Gastroesophageal sphincter (tissue), 4 donors: ENCODE measurements at regions not wholly inside any gene's neighbourhood (a gene's known extent, or its start where the extent isn't known, plus 50 kb on each side); places are given as distances from the start of the nearest gene placed in this dataset.

ENCODE experiments used
- ATAC-seq: fragments of 150-250 bp; one replicate; pipeline ENCODE4 v1.9.1; 2016; ENCODE audit warnings: mild to moderate bottlenecking, moderate library complexity
- H3K27ac ChIP-seq, 4 donors: fragments of 200-600 bp; sonication (generic) in 3 of 4; 1 replicate in 3 of 4; 2 replicates in 1 of 4; pipeline ENCODE4 v1.5.1; 2016 to 2019
- H3K27me3 ChIP-seq: fragments of 200-600 bp; sonication (generic); one replicate; pipeline ENCODE4 v1.5.1; 2019
- H3K36me3 ChIP-seq, 2 donors: fragments of 200-600 bp; sonication (generic); one replicate each; pipeline ENCODE4 v1.5.1; 2019; ENCODE audit warnings: control low read depth in 1 of 2
- H3K4me1 ChIP-seq, 3 donors: fragments of 200-600 bp; sonication (generic); 1 replicate in 2 of 3; 2 replicates in 1 of 3; pipeline ENCODE4 v1.5.1; 2016 to 2019; ENCODE audit warnings: control low read depth in 2 of 3
- H3K4me3 ChIP-seq, 2 donors: fragments of 200-600 bp; sonication (generic); one replicate each; pipeline ENCODE4 v1.5.1; 2019; ENCODE audit warnings: mild to moderate bottlenecking in 1 of 2, moderate library complexity in 1 of 2
- H3K9me3 ChIP-seq, 3 donors: fragments of 200-600 bp; sonication (generic); one replicate each; pipeline ENCODE4 v1.5.1; 2017 to 2019; ENCODE audit warnings: control low read depth in 2 of 3
- EP300 ChIP-seq: sonication (generic); formaldehyde crosslinking; IDR thresholded peaks from one replicate; pipeline ENCODE4 v1.6.1; 2017; ENCODE audit warnings: antibody characterized with exemption, mild to moderate bottlenecking
- POLR2A ChIP-seq, 2 donors: fragments of 450-650 bp; IDR thresholded peaks; one replicate each; pipeline ENCODE4 v1.6.1; 2017; ENCODE audit warnings: antibody characterized with exemption in 2 of 2, mild to moderate bottlenecking in 2 of 2, moderate library complexity in 1 of 2
- POLR2AphosphoS5 ChIP-seq: sonication (generic); formaldehyde crosslinking; IDR thresholded peaks from one replicate; pipeline ENCODE4 v1.6.1; 2017; ENCODE audit warnings: antibody characterized with exemption
- WGBS, 2 donors: methylation state at CpG; one replicate each; pipeline ENCODE4 v1.1.5; 2018; ENCODE audit warnings: low coverage in 1 of 2; 5-methylcytosine and 5-hydroxymethylcytosine counted together
- TF ChIP-seq, protein P1 (sequence below), 4 experiments: fragments of 200-600 bp in 2 of 4; fragments of 450-650 bp in 2 of 4; sonication (generic) in 1 of 4; IDR thresholded peaks; one replicate each; pipeline ENCODE4 v1.5.1; 2017 to 2019; ENCODE audit warnings: antibody characterized with exemption in 4 of 4, mild to moderate bottlenecking in 2 of 4, moderate library complexity in 2 of 4

GRCh38 chr2:183671233-183671632 is 547.0 kb downstream of the NUP35 start:
- Histone ChIP-seq H3K36me3 (no peaks in the 10 kb centered on the region), H3K27me3 (no peaks in the 10 kb centered on the region), H3K4me3 (no peak overlapping the region), H3K27ac (no peak overlapping the region), H3K4me1 (peaks cover 0 to 3% (median under 1%) of the 10 kb centered on the region in 3 donors), H3K9me3 (no peaks in the 10 kb centered on the region)
- no peak for ATAC-seq
- 74 to 76% methylated on average over 2 of the region's 2 CpGs for WGBS, 2 donors
- TF ChIP-seq EP300 (no peak), POLR2A (IDR thresholded peaks at IDR 0.05) (no peak), POLR2AphosphoS5 (no peak)

DNA sequence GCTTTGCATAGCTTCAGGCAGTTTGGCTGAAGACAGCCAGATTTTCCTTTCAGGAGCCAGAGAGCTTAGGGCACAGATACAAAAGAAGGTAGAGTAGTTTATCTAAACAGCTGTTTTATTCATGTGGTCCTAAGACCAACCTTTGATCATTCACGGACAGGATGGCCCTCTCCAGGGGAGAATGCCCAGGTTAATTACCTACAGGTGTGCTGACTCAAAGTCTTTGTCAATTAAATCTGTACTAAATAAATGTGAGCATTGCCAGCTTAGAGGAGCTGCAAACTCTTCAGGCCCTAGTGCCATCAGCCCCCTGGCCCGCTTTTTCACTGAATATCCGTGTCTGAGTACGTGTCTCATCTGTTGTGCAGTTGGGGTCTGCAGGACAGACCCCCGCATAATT is 554.7 kb downstream of the NUP35 start:
- H3K9me3 ChIP-seq: peaks cover 0 to under 1% (median 0%) of the 10 kb centered on the region in 3 donors
- TF ChIP-seq EP300 (no peak), POLR2A (IDR thresholded peaks at IDR 0.05) (no peak), POLR2AphosphoS5 (no peak)
- TF ChIP-seq, protein P1, sequence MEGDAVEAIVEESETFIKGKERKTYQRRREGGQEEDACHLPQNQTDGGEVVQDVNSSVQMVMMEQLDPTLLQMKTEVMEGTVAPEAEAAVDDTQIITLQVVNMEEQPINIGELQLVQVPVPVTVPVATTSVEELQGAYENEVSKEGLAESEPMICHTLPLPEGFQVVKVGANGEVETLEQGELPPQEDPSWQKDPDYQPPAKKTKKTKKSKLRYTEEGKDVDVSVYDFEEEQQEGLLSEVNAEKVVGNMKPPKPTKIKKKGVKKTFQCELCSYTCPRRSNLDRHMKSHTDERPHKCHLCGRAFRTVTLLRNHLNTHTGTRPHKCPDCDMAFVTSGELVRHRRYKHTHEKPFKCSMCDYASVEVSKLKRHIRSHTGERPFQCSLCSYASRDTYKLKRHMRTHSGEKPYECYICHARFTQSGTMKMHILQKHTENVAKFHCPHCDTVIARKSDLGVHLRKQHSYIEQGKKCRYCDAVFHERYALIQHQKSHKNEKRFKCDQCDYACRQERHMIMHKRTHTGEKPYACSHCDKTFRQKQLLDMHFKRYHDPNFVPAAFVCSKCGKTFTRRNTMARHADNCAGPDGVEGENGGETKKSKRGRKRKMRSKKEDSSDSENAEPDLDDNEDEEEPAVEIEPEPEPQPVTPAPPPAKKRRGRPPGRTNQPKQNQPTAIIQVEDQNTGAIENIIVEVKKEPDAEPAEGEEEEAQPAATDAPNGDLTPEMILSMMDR (IDR thresholded peaks at IDR 0.05): no peak

DNA sequence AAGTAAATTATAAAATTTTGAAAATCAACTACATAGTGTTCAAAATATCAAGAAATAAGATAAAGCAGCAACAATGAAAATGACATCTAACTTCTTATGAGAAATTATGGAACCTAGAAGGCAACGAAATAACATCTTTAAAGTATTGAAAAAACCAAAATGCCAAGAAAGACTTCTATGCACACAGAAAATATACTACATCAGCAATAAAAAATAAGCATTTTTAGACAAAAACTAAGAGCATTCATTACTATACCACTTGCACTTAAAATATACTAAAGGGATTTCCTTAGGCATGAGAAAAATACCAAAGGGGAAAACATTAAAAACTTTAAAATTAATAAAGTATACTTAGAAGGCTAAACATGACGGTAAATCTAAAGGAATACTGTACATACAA is 556.3 kb downstream of the NUP35 start:
- Histone ChIP-seq H3K4me1 (no peaks in the 10 kb centered on the region), H3K9me3 (peaks cover 0 to 6% (median 0%) of the 10 kb centered on the region in 3 donors), H3K36me3 (no peaks in the 10 kb centered on the region), H3K27ac (no peak overlapping the region), H3K27me3 (no peaks in the 10 kb centered on the region), H3K4me3 (no peak overlapping the region)
- 63 to 73% methylated on average over 2 of the region's 2 CpGs for WGBS, 2 donors
- no peak for ATAC-seq
- TF ChIP-seq POLR2AphosphoS5: no peak
- no peak for TF ChIP-seq EP300
- TF ChIP-seq, protein P1 (IDR thresholded peaks at IDR 0.05): no peak
- no peak for TF ChIP-seq POLR2A (IDR thresholded peaks at IDR 0.05)

More for the DNA sequence above, 554.7 kb downstream of the NUP35 start:
- no peak for ATAC-seq
- Histone ChIP-seq H3K4me1 (no peaks in the 10 kb centered on the region), H3K4me3 (no peak overlapping the region), H3K27me3 (no peaks in the 10 kb centered on the region), H3K27ac (no peak overlapping the region), H3K36me3 (no peaks in the 10 kb centered on the region)
- WGBS, 2 donors: 85 to 91% methylated on average over 1 to 5 of the region's 5 CpGs

GRCh38 chr2:183684686-183685085 is 560.4 kb downstream of the NUP35 start:
- WGBS, 2 donors: 100% methylated on average over 2 of the region's 2 CpGs
- Histone ChIP-seq H3K27me3 (no peaks in the 10 kb centered on the region), H3K9me3 (peaks cover 0 to 6% (median 0%) of the 10 kb centered on the region in 3 donors), H3K36me3 (no peaks in the 10 kb centered on the region), H3K4me1 (no peaks in the 10 kb centered on the region), H3K27ac (no peak overlapping the region), H3K4me3 (no peak overlapping the region)
- ATAC-seq: no peak
- no peak for TF ChIP-seq POLR2A (IDR thresholded peaks at IDR 0.05)
- no peak for TF ChIP-seq EP300
- TF ChIP-seq, protein P1 (IDR thresholded peaks at IDR 0.05): no peak
- no peak for TF ChIP-seq POLR2AphosphoS5

DNA sequence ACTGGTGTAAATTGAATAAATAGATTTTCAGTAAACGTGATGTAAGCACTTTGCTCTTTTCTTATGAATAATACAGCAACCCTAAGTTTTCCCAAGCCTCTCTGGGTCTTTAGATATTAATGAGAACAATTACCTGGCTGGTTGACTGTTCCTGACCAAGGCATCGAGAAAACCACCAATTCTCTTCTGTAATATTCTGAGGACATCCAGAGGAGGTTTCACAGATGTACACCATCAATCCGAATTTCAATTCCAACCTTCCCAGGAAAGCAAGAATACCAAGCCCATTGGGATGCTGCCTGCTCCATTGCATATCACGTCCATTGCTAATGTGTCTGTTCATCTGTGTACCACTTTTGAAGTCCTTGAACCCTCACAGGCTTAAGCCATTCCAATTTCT is 571.8 kb downstream of the NUP35 start:
- ATAC-seq: no peak
- peaks cover 0 to 15% (median 0%) of the 10 kb centered on the region in 3 donors for H3K9me3 ChIP-seq
- TF ChIP-seq EP300 (no peak), POLR2AphosphoS5 (no peak), POLR2A (IDR thresholded peaks at IDR 0.05) (no peak)
- TF ChIP-seq, protein P1 (IDR thresholded peaks at IDR 0.05): no peak
- H3K27ac ChIP-seq: no peak overlapping the region
- H3K27me3 ChIP-seq: no peaks in the 10 kb centered on the region
- no peaks in the 10 kb centered on the region for H3K36me3 ChIP-seq
- no peak overlapping the region for H3K4me3 ChIP-seq
- 62 to 72% methylated on average over 4 of the region's 4 CpGs for WGBS, 2 donors
- H3K4me1 ChIP-seq: no peaks in the 10 kb centered on the region
